Adrenal gland (tissue), 5 donors: ENCODE measurements at regions not wholly inside any gene's neighbourhood (a gene's known extent, or its start where the extent isn't known, plus 50 kb on each side); places are given as distances from the start of the nearest gene placed in this dataset.

Source experiments
- POLR2A ChIP-seq, 2 donors: fragments of 450-650 bp; IDR thresholded peaks; one replicate each; pipeline ENCODE4 v1.6.1; 2017; ENCODE audit warnings: antibody characterized with exemption in 2 of 2, mild to moderate bottlenecking in 2 of 2, moderate library complexity in 1 of 2
- TF ChIP-seq, protein P1 (sequence below), 6 experiments: fragments of 450-650 bp in 4 of 6; fragments of 200-600 bp in 2 of 6; sonication (generic) in 1 of 6; IDR thresholded peaks; 1 replicate in 5 of 6; 2 replicates in 1 of 6; pipeline versions ENCODE4 v1.5.1 to v1.8.0; 2016 to 2021; ENCODE audit warnings: antibody characterized with exemption in 6 of 6, mild to moderate bottlenecking in 2 of 6, moderate library complexity in 1 of 6
- donor health status: DM: no; HTN: no; CAD: no.

- TF ChIP-seq, protein P1, sequence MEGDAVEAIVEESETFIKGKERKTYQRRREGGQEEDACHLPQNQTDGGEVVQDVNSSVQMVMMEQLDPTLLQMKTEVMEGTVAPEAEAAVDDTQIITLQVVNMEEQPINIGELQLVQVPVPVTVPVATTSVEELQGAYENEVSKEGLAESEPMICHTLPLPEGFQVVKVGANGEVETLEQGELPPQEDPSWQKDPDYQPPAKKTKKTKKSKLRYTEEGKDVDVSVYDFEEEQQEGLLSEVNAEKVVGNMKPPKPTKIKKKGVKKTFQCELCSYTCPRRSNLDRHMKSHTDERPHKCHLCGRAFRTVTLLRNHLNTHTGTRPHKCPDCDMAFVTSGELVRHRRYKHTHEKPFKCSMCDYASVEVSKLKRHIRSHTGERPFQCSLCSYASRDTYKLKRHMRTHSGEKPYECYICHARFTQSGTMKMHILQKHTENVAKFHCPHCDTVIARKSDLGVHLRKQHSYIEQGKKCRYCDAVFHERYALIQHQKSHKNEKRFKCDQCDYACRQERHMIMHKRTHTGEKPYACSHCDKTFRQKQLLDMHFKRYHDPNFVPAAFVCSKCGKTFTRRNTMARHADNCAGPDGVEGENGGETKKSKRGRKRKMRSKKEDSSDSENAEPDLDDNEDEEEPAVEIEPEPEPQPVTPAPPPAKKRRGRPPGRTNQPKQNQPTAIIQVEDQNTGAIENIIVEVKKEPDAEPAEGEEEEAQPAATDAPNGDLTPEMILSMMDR (IDR thresholded peaks at IDR 0.05): no peak
- no peak for TF ChIP-seq POLR2A (IDR thresholded peaks at IDR 0.05)
These were observed 239.8 kb downstream of the COG6 start for GRCh38 chr13:39895254-39895653.
